ENCODE measurements at regions not wholly inside any gene's neighbourhood (a gene's known extent, or its start where the extent isn't known, plus 50 kb on each side); places are given as distances from the start of the nearest gene placed in this dataset.

GRCh38 chr21:19218163-19218562 is 814.6 kb upstream of the TMPRSS15 start:
- no peak for TF ChIP-seq POLR2AphosphoS5 (IDR thresholded peaks at IDR 0.05; ENCODE audit: insufficient read depth, low read depth, low read length)
- TF ChIP-seq JUN (IDR thresholded peaks at IDR 0.05; ENCODE audit: borderline replicate concordance, insufficient read depth, insufficient read length, low read depth), result no peak
- no peak for TF ChIP-seq EZH2 (IDR thresholded peaks at IDR 0.05; ENCODE audit: borderline replicate concordance, low read depth, low read length, severe bottlenecking)
- no peak for TF ChIP-seq POLR2A (IDR thresholded peaks at IDR 0.05; ENCODE audit: low read depth, low read length)
- TF ChIP-seq GATA2 (IDR thresholded peaks at IDR 0.05; ENCODE audit: insufficient read depth, insufficient read length, low read depth, low read length), result no peak
- TF ChIP-seq MAX (IDR thresholded peaks at IDR 0.05; ENCODE audit: insufficient read depth, insufficient read length), result no peak
- no peak for TF ChIP-seq MYC (IDR thresholded peaks at IDR 0.05; ENCODE audit: low read depth, low read length)
- TF ChIP-seq CTCF (IDR thresholded peaks at IDR 0.05; ENCODE audit: extremely low read depth in 1 of 2, insufficient read depth in 1 of 2, low read depth in 1 of 2, low read length in 2 of 2), result no peak
- TF ChIP-seq FOS (IDR thresholded peaks at IDR 0.05; ENCODE audit: borderline replicate concordance, insufficient read depth, low read length), result no peak
- Histone ChIP-seq H3K27me3 (ENCODE audit: control insufficient read depth in 2 of 2, insufficient read depth in 2 of 2, low read length in 2 of 2) (no peaks in the 10 kb centered on the region), H3K9ac (replicated peaks; ENCODE audit: extremely low read depth, insufficient read depth, low read length) (no peak overlapping the region), H3K4me3 (replicated peaks in 1 of 3; ENCODE audit: insufficient read depth in 1 of 3, low read depth in 1 of 3, low read length in 3 of 3) (no peak overlapping the region), H3K27ac (ENCODE audit: insufficient read depth, low read depth, low read length) (no peak overlapping the region), H3K9me3 (replicated peaks; ENCODE audit: control insufficient read depth, insufficient read depth, low read length) (no peaks in the 10 kb centered on the region), H3K4me1 (ENCODE audit: control insufficient read depth, extremely low read depth, insufficient read depth, low read length) (no peaks in the 10 kb centered on the region), H2AFZ (ENCODE audit: low read depth, low read length) (no peak overlapping the region), H3K36me3 (ENCODE audit: control insufficient read depth in 2 of 2, extremely low read depth in 1 of 2, insufficient read depth in 2 of 2, low read length in 2 of 2) (no peaks in the 10 kb centered on the region), H3K4me2 (ENCODE audit: insufficient read depth, low read length) (no peak overlapping the region), H3K79me2 (ENCODE audit: control insufficient read depth, insufficient read depth, low read length) (no peaks in the 10 kb centered on the region), H4K20me1 (replicated peaks; ENCODE audit: control insufficient read depth, extremely low read depth, insufficient read depth, low read length) (no peaks in the 10 kb centered on the region), H3K9me1 (replicated peaks; ENCODE audit: control insufficient read depth, extremely low read depth, insufficient read depth, low read length) (no peaks in the 10 kb centered on the region)
- ChIA-PET POLR2A (no interaction called here), CTCF (no interaction called here)
- dilution Hi-C loops (cut with MboI; ENCODE audit: extremely low pct_ligation_motif_present, low sequenced_read_pairs), result no loop called here
- no TSS peak for BruUV-seq (replicated peaks)
- DNase-seq (ENCODE audit: low read depth, low spot score) (no peak), FAIRE-seq (no peak)
- intact Hi-C loops (cut with micrococcal nuclease), result no loop called here

All from endothelial cell of umbilical vein (primary cell).